T47D (cell line): ENCODE measurements at regions not wholly inside any gene's neighbourhood (a gene's known extent, or its start where the extent isn't known, plus 50 kb on each side); places are given as distances from the start of the nearest gene placed in this dataset.
A peak's percentile ranks its signal among the peaks of the same experiment; 100 is the strongest.
"Not testable (repeated sequence)": the region's sequence is repeated elsewhere in the genome, so short reads cannot be mapped to it uniquely, and the experiment has no call there.

ENCODE experiments used
- DNase-seq, 2 experiments: peaks; one replicate each; pipeline versions ENCODE4 v3.0.0 to v3.0.0-alpha.2; 2011 to 2012; ENCODE audit warnings: low read depth in 1 of 2, low spot score in 1 of 2
- JUND ChIP-seq: IDR thresholded peaks from 2 replicates; pipeline ENCODE4 v1.6.1; 2012; ENCODE audit warnings: low read depth
- in situ Hi-C: cut with HindIII; loops from 2 replicates; pipeline ENCODE4 v1.10.0; 2016; ENCODE audit warnings: low sequenced_read_pairs, low pct_unique_long_range_greater_than_20kb

GRCh38 chr1:149841597-149842238, 57.6 kb upstream of the BOLA1 start:
- DNase-seq, in situ Hi-C loops: not testable (repeated sequence)

- DNase-seq, in situ Hi-C loops: not testable (repeated sequence)
These were observed 56.8 kb upstream of the BOLA1 start for GRCh38 chr1:149842458-149843064.

GRCh38 chr1:149843431-149844041, 55.8 kb upstream of the BOLA1 start:
- in situ Hi-C loops = no loop called here
- TF ChIP-seq JUND = no peak
- DNase-seq = peak in 1 of 2 experiments; percentile 17

- no peak for DNase-seq
- in situ Hi-C loops = no loop called here
- no peak for TF ChIP-seq JUND
These were observed 55.3 kb upstream of the BOLA1 start for GRCh38 chr1:149844101-149844500.

- no peak for TF ChIP-seq JUND
- no peak for DNase-seq
- in situ Hi-C loops = no loop called here
These were observed 54.6 kb upstream of the BOLA1 start for GRCh38 chr1:149844650-149845255.

GRCh38 chr1:149845416-149845815, 54.0 kb upstream of the BOLA1 start:
- in situ Hi-C loops = no loop called here
- no peak for TF ChIP-seq JUND
- peak in 1 of 2 experiments; percentile 19 for DNase-seq

GRCh38 chr1:149846042-149846441, 53.3 kb upstream of the BOLA1 start:
- in situ Hi-C loops = no loop called here
- no peak for DNase-seq
- no peak for TF ChIP-seq JUND

GRCh38 chr1:149846593-149847466, 52.5 kb upstream of the BOLA1 start:
- DNase-seq = no peak
- in situ Hi-C loops = no loop called here
- no peak for TF ChIP-seq JUND

GRCh38 chr1:149848340-149849110, 50.8 kb upstream of the BOLA1 start:
- in situ Hi-C loops = no loop called here
- TF ChIP-seq JUND = no peak
- no peak for DNase-seq

- in situ Hi-C loops = no loop called here
- DNase-seq = no peak
- no peak for TF ChIP-seq JUND
These were observed 50.0 kb upstream of the BOLA1 start for GRCh38 chr1:149849111-149849946.
